ENCODE measurements at regions not wholly inside any gene's neighbourhood (a gene's known extent, or its start where the extent isn't known, plus 50 kb on each side); places are given as distances from the start of the nearest gene placed in this dataset.
"Not testable (repeated sequence)": the region's sequence is repeated elsewhere in the genome, so short reads cannot be mapped to it uniquely, and the experiment has no call there.

- no peak for DNase-seq
These were observed 55.3 kb upstream of the NOL4 start for GRCh38 chr18:34280000-34280399.

GRCh38 chr18:34280653-34281052, 55.9 kb upstream of the NOL4 start:
- DNase-seq = no peak

GRCh38 chr18:34281290-34281689, 56.6 kb upstream of the NOL4 start:
- DNase-seq = no peak

- no peak for DNase-seq
These were observed 57.0 kb upstream of the NOL4 start for GRCh38 chr18:34281722-34282121.

GRCh38 chr18:34283506-34283905, 58.8 kb upstream of the NOL4 start:
- DNase-seq = no peak

- no peak for DNase-seq
These were observed 63.1 kb upstream of the NOL4 start for GRCh38 chr18:34287825-34288224.

GRCh38 chr18:34292594-34292993, 67.9 kb upstream of the NOL4 start:
- DNase-seq = no peak

- DNase-seq = no peak
These were observed 72.6 kb upstream of the NOL4 start for GRCh38 chr18:34297287-34297686.

- DNase-seq = no peak
These were observed 75.1 kb upstream of the NOL4 start for GRCh38 chr18:34299828-34300227.

- no peak for DNase-seq
These were observed 86.8 kb upstream of the NOL4 start for GRCh38 chr18:34311468-34311867.

- no peak for DNase-seq
These were observed 90.1 kb upstream of the NOL4 start for GRCh38 chr18:34314847-34315246.

GRCh38 chr18:34315591-34316352, 91.1 kb upstream of the NOL4 start:
- no peak for DNase-seq

GRCh38 chr18:34320267-34320666, 95.6 kb upstream of the NOL4 start:
- DNase-seq = no peak

- DNase-seq = no peak
These were observed 96.4 kb upstream of the NOL4 start for GRCh38 chr18:34321066-34321465.

- DNase-seq = peak; percentile 57
These were observed 97.9 kb upstream of the NOL4 start for GRCh38 chr18:34322365-34323289.

- DNase-seq = no peak
These were observed 105.1 kb upstream of the NOL4 start for GRCh38 chr18:34329840-34330239.

- no peak for DNase-seq
These were observed 105.6 kb upstream of the NOL4 start for GRCh38 chr18:34330308-34330707.

- DNase-seq = not testable (repeated sequence)
These were observed 106.2 kb upstream of the NOL4 start for GRCh38 chr18:34330907-34331306.

GRCh38 chr18:34331343-34331742, 106.6 kb upstream of the NOL4 start:
- not testable (repeated sequence) for DNase-seq

GRCh38 chr18:34339155-34339554, 114.4 kb upstream of the NOL4 start:
- no peak for DNase-seq

- no peak for DNase-seq
These were observed 118.2 kb upstream of the NOL4 start for GRCh38 chr18:34342960-34343359.

- no peak for DNase-seq
These were observed 121.0 kb upstream of the NOL4 start for GRCh38 chr18:34345738-34346137.

- no peak for DNase-seq
These were observed 126.1 kb upstream of the NOL4 start for GRCh38 chr18:34350778-34351177.

All from hindlimb muscle (tissue), 1 donor.